ENCODE measurements at regions not wholly inside any gene's neighbourhood (a gene's known extent, or its start where the extent isn't known, plus 50 kb on each side); places are given as distances from the start of the nearest gene placed in this dataset.

- TF ChIP-seq, protein P1, sequence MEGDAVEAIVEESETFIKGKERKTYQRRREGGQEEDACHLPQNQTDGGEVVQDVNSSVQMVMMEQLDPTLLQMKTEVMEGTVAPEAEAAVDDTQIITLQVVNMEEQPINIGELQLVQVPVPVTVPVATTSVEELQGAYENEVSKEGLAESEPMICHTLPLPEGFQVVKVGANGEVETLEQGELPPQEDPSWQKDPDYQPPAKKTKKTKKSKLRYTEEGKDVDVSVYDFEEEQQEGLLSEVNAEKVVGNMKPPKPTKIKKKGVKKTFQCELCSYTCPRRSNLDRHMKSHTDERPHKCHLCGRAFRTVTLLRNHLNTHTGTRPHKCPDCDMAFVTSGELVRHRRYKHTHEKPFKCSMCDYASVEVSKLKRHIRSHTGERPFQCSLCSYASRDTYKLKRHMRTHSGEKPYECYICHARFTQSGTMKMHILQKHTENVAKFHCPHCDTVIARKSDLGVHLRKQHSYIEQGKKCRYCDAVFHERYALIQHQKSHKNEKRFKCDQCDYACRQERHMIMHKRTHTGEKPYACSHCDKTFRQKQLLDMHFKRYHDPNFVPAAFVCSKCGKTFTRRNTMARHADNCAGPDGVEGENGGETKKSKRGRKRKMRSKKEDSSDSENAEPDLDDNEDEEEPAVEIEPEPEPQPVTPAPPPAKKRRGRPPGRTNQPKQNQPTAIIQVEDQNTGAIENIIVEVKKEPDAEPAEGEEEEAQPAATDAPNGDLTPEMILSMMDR (IDR thresholded peaks at IDR 0.05): no peak
- intact Hi-C loops (cut with DNase I, micrococcal nuclease): no loop called here
- no peaks in the 10 kb centered on the region for H3K36me3 ChIP-seq (ENCODE audit: low read depth)
- no peaks in the 10 kb centered on the region for H3K9me3 ChIP-seq
- H3K4me1 ChIP-seq (ENCODE audit: low read depth): no peaks in the 10 kb centered on the region
- ATAC-seq (no peak), DNase-seq (no peak)
- H3K4me3 ChIP-seq: no peak overlapping the region
Measured at GRCh38 chr6:25025248-25025918, 89.6 kb upstream of the RIPOR2 start.

DNA sequence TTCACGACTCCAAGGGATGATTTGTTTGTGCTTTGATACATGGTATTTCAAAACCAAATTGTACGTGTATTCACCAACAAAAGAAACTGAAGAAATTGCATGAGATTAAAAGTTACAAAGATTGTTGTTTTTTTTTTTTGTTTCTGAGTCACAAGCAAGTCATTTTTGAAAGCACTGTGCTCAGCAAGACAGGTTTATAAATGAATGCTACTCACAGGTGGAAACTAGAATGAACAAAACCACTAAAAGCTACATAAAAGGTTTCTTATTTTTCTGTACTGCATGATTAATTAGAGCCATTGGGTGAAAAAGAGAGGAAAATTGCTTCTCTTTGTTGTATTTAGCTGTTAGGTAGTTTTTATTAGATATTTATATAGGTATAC, 90.2 kb upstream of the RIPOR2 start:
- Histone ChIP-seq H3K36me3 (ENCODE audit: low read depth) (no peaks in the 10 kb centered on the region), H3K4me3 (no peak overlapping the region), H3K9me3 (no peaks in the 10 kb centered on the region), H3K4me1 (ENCODE audit: low read depth) (no peaks in the 10 kb centered on the region)
- ATAC-seq: no peak
- TF ChIP-seq, protein P1 (IDR thresholded peaks at IDR 0.05): no peak
- intact Hi-C loops (cut with DNase I, micrococcal nuclease): no loop called here
- DNase-seq: no peak

GRCh38 chr6:25026723-25027122, 91.0 kb upstream of the RIPOR2 start:
- Histone ChIP-seq H3K4me1 (ENCODE audit: low read depth) (no peaks in the 10 kb centered on the region), H3K36me3 (ENCODE audit: low read depth) (no peaks in the 10 kb centered on the region), H3K4me3 (no peak overlapping the region), H3K9me3 (no peaks in the 10 kb centered on the region)
- TF ChIP-seq, protein P1 (IDR thresholded peaks at IDR 0.05): no peak
- DNase-seq (no peak), ATAC-seq (no peak)
- intact Hi-C loops (cut with DNase I, micrococcal nuclease): no loop called here

DNA sequence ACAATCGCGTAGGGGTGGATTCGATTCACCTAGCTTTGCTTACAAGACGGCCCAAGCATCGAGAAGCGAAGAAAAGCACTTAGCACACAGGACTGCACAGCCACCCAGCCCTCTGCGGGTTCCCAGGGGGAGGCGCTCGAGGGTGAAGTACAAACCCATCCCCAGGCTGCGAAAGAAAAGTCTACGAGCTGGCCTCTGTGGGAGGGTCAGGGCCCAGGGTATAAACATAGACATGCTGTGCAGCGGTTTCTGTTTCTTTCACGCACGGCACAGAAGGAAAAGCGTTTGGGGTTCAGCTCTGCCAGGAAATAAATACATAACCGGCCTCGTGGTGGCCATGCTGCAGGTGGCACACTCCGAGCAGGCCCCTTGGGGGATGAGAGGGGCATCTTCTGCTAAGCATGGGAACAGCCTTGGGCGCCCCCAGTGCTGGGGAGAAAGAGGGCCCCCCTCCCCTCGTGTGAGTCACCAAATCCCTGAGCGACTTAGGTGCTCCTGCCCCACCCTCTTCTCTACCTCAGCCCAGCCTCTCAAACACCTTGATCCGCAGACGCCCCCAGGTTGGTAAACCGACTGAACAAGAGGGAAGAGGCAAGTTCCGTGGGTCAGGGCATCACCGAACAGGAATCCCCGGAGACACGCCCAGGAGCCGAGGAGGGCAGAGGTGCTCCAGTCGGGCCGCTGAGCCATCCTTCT, 91.6 kb upstream of the RIPOR2 start:
- intact Hi-C loops (cut with DNase I, micrococcal nuclease): no loop called here
- H3K9me3 ChIP-seq: no peaks in the 10 kb centered on the region
- H3K4me3 ChIP-seq: no peak overlapping the region
- TF ChIP-seq, protein P1 (IDR thresholded peaks at IDR 0.05): no peak
- no peaks in the 10 kb centered on the region for H3K4me1 ChIP-seq (ENCODE audit: low read depth)
- H3K36me3 ChIP-seq (ENCODE audit: low read depth): no peaks in the 10 kb centered on the region
- DNase-seq: peak; percentile 54 to 74 (median 60)
- peak; percentile 91 for ATAC-seq

GRCh38 chr6:25028328-25028727, 92.6 kb upstream of the RIPOR2 start:
- no peak for DNase-seq
- Histone ChIP-seq H3K9me3 (no peaks in the 10 kb centered on the region), H3K36me3 (ENCODE audit: low read depth) (no peaks in the 10 kb centered on the region), H3K4me3 (no peak overlapping the region), H3K4me1 (ENCODE audit: low read depth) (no peaks in the 10 kb centered on the region)
- no peak for ATAC-seq
- TF ChIP-seq, protein P1 (IDR thresholded peaks at IDR 0.05): no peak
- intact Hi-C loops (cut with DNase I, micrococcal nuclease): no loop called here

All from mucosa of descending colon (tissue), 3 donors.